Neural cell (in vitro differentiated cells): ENCODE measurements at regions not wholly inside any gene's neighbourhood (a gene's known extent, or its start where the extent isn't known, plus 50 kb on each side); places are given as distances from the start of the nearest gene placed in this dataset.

Source experiments
- EP300 ChIP-seq: fragments of 450-650 bp; conservative IDR thresholded peaks from 2 replicates; pipeline ENCODE4 v1.6.1; 2014; ENCODE audit warnings: antibody characterized with exemption, mild to moderate bottlenecking, moderate library complexity; ENCODE audit not compliant: poor library complexity, severe bottlenecking
- EZH2 ChIP-seq: fragments of 200-600, 300-800 bp; shearing (Covaris generic), sonication (generic); IDR thresholded peaks from 2 replicates; pipeline ENCODE4 v1.6.1; 2014; ENCODE audit warnings: antibody characterized with exemption, low read length, borderline replicate concordance, mild to moderate bottlenecking; ENCODE audit not compliant: insufficient read depth, poor library complexity, severe bottlenecking
- MXI1 ChIP-seq: fragments of 450-650 bp; conservative IDR thresholded peaks from 2 replicates; pipeline ENCODE4 v1.6.1; 2014; ENCODE audit warnings: antibody characterized with exemption, mild to moderate bottlenecking; ENCODE audit not compliant: poor library complexity, severe bottlenecking
- POLR2AphosphoS5 ChIP-seq: IDR thresholded peaks from 2 replicates; pipeline ENCODE4 v1.6.1; 2012
- RAD21 ChIP-seq: fragments of 450-650 bp; conservative IDR thresholded peaks from 2 replicates; pipeline ENCODE4 v1.6.1; 2014; ENCODE audit warnings: antibody characterized with exemption, mild to moderate bottlenecking, moderate library complexity
- TF ChIP-seq, protein P1 (sequence below): fragments of 450-650 bp; IDR thresholded peaks from 2 replicates; pipeline ENCODE4 v1.5.1; 2014; ENCODE audit warnings: antibody characterized with exemption, mild to moderate bottlenecking, moderate library complexity; ENCODE audit not compliant: poor library complexity, severe bottlenecking
- TF ChIP-seq, protein P2 (sequence below): IDR thresholded peaks from 2 replicates; pipeline ENCODE4 v1.6.1; 2012; ENCODE audit warnings: borderline replicate concordance

DNA sequence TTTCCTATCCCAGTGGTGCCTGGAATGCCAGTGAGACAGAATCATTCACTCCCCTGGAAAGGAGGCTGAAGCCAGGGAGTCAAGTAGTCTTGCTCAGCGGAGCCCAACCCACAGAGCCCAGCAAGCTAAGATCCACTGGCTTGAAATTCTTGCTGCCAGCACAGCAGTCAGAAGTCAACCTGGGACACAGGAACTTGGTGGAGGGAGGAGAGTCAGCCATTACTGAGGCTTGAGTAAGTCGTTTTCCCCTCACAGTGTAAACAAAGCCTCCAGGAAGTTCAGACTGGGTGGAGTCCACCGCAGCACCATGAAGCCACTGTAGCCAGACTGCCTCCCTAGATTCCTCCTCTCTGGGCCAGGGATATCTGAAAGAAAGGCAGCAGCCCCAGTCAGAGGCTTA is 283.2 kb upstream of the CPEB2 start:
- TF ChIP-seq POLR2AphosphoS5 (no peak), EZH2 (no peak), RAD21 (no peak), MXI1 (no peak), EP300 (no peak)
- TF ChIP-seq, protein P1, sequence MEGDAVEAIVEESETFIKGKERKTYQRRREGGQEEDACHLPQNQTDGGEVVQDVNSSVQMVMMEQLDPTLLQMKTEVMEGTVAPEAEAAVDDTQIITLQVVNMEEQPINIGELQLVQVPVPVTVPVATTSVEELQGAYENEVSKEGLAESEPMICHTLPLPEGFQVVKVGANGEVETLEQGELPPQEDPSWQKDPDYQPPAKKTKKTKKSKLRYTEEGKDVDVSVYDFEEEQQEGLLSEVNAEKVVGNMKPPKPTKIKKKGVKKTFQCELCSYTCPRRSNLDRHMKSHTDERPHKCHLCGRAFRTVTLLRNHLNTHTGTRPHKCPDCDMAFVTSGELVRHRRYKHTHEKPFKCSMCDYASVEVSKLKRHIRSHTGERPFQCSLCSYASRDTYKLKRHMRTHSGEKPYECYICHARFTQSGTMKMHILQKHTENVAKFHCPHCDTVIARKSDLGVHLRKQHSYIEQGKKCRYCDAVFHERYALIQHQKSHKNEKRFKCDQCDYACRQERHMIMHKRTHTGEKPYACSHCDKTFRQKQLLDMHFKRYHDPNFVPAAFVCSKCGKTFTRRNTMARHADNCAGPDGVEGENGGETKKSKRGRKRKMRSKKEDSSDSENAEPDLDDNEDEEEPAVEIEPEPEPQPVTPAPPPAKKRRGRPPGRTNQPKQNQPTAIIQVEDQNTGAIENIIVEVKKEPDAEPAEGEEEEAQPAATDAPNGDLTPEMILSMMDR, result no peak
- TF ChIP-seq, protein P2, sequence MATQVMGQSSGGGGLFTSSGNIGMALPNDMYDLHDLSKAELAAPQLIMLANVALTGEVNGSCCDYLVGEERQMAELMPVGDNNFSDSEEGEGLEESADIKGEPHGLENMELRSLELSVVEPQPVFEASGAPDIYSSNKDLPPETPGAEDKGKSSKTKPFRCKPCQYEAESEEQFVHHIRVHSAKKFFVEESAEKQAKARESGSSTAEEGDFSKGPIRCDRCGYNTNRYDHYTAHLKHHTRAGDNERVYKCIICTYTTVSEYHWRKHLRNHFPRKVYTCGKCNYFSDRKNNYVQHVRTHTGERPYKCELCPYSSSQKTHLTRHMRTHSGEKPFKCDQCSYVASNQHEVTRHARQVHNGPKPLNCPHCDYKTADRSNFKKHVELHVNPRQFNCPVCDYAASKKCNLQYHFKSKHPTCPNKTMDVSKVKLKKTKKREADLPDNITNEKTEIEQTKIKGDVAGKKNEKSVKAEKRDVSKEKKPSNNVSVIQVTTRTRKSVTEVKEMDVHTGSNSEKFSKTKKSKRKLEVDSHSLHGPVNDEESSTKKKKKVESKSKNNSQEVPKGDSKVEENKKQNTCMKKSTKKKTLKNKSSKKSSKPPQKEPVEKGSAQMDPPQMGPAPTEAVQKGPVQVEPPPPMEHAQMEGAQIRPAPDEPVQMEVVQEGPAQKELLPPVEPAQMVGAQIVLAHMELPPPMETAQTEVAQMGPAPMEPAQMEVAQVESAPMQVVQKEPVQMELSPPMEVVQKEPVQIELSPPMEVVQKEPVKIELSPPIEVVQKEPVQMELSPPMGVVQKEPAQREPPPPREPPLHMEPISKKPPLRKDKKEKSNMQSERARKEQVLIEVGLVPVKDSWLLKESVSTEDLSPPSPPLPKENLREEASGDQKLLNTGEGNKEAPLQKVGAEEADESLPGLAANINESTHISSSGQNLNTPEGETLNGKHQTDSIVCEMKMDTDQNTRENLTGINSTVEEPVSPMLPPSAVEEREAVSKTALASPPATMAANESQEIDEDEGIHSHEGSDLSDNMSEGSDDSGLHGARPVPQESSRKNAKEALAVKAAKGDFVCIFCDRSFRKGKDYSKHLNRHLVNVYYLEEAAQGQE, result no peak
